OCI-LY1 (cell line): ENCODE measurements at regions not wholly inside any gene's neighbourhood (a gene's known extent, or its start where the extent isn't known, plus 50 kb on each side); places are given as distances from the start of the nearest gene placed in this dataset.

ENCODE experiments used
- EZH2 ChIP-seq: fragments of 200-600 bp; sonication (generic), shearing (Covaris generic); IDR thresholded peaks from 2 replicates; pipeline ENCODE4 v1.8.0; 2017; ENCODE audit warnings: borderline replicate concordance, mixed run types, mild to moderate bottlenecking, antibody characterized with exemption, low read length, moderate library complexity, mixed read lengths
- TF ChIP-seq, protein P1 (sequence below): fragments of 200-600 bp; sonication (generic), shearing (Covaris generic); IDR thresholded peaks from 2 replicates; pipeline ENCODE4 v1.5.1; 2017; ENCODE audit warnings: mild to moderate bottlenecking, antibody characterized with exemption, low read length, moderate library complexity, mixed read lengths

DNA sequence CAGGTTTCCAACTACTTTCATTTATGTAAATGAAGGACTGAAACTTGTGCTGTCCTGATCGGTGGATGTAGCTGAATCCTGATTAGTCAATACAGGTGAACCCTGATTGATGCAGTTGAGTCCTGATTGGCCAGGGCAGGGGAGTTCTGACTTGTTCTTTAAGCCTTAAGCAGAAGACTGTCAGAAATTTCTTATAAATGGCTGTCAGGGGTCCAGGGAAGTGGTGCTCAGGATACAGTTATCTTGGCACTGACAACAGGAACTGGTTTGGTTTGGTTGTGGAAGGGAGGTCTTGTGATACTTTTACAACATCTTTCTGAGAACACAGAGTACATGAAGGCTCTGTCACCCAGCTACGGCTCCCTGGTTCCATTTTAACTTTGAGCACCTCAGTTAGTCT, 132.1 kb downstream of the KCNJ12 start:
- TF ChIP-seq, protein P1, sequence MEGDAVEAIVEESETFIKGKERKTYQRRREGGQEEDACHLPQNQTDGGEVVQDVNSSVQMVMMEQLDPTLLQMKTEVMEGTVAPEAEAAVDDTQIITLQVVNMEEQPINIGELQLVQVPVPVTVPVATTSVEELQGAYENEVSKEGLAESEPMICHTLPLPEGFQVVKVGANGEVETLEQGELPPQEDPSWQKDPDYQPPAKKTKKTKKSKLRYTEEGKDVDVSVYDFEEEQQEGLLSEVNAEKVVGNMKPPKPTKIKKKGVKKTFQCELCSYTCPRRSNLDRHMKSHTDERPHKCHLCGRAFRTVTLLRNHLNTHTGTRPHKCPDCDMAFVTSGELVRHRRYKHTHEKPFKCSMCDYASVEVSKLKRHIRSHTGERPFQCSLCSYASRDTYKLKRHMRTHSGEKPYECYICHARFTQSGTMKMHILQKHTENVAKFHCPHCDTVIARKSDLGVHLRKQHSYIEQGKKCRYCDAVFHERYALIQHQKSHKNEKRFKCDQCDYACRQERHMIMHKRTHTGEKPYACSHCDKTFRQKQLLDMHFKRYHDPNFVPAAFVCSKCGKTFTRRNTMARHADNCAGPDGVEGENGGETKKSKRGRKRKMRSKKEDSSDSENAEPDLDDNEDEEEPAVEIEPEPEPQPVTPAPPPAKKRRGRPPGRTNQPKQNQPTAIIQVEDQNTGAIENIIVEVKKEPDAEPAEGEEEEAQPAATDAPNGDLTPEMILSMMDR: no peak
- no peak for TF ChIP-seq EZH2
